HG03378 (cell line): ENCODE measurements at regions not wholly inside any gene's neighbourhood (a gene's known extent, or its start where the extent isn't known, plus 50 kb on each side); places are given as distances from the start of the nearest gene placed in this dataset.
"Not testable (repeated sequence)": the region's sequence is repeated elsewhere in the genome, so short reads cannot be mapped to it uniquely, and the experiment has no call there.

Experiments used
- ATAC-seq: cut with Tn5 transposase; IDR thresholded peaks from one replicate; pipeline ENCODE4 v1.9.1; 2021; ENCODE audit warnings: mild to moderate bottlenecking, moderate library complexity; ENCODE audit not compliant: unreplicated experiment

DNA sequence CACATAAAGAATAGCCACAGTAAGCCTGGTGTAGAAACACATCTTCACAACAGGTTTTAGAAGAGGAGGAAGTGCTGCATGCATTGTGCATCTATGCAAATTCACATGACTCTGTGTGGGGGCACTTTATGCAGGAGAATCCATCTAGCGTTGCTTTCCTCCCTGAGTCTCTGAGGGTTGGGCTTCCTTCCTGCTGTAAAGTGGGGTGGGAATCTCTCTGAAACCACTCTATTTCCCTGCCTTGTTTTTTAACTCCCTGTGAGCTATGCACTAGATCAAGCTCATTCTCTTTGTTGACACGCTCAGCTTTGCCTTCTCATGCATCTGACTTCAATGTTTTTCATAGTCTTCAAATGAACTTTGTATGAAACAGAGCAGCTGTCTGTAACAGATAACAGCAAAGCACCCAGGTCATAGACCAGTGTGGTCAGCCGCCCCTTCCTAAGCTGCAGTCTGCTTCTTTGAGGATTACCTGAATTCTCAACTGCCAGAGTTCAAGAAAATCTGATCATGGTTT lies 102.7 kb upstream of the DPH5 start:
- peak; percentile 95 for ATAC-seq

GRCh38 chr1:101124405-101124804 lies 98.8 kb upstream of the DPH5 start:
- ATAC-seq = no peak

GRCh38 chr1:101123904-101124303 lies 98.3 kb upstream of the DPH5 start:
- not testable (repeated sequence) for ATAC-seq

- peak; percentile 95 for ATAC-seq
Measured at GRCh38 chr1:101122452-101123166, 97.0 kb upstream of the DPH5 start.

GRCh38 chr1:101121975-101122374 lies 96.4 kb upstream of the DPH5 start:
- ATAC-seq = no peak

DNA sequence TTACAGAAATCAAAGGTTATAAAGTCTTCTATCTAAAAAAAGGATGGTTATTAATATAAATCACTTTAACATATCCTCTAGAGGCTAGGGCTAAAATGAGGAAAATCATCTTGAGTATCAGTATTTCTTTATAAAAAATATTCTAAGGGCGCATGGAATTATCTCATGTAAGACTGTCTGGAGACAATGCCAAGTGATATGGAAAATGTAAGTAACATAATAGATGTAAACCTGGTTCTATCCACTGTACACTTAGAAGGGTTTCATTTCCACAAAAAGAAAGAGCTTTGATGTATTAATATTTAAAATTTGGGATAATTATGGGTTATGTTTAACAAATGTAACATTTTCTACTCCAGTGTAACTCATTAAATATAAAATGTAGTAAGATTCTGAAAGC lies 95.9 kb upstream of the DPH5 start:
- ATAC-seq = no peak

- ATAC-seq = no peak
Measured at GRCh38 chr1:101120868-101121267, 95.3 kb upstream of the DPH5 start.

DNA sequence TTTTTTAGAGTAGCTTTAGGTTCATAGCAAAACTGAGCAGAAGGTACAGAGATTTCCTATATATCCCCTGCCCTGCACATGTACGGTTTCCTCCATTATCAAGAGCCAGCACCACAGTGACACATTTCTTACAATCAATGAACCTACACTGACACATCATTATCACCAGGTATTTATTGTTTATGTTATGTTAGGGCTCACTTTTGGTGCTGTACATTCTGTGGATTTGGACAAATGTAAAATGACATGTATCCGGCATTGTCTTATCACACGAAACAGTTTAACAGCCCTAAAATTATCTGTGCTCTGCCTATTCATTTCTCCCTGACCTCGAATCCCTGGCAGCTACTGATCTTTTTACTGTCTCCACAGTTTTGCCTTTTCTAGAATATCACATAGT lies 93.7 kb upstream of the DPH5 start:
- ATAC-seq = no peak

DNA sequence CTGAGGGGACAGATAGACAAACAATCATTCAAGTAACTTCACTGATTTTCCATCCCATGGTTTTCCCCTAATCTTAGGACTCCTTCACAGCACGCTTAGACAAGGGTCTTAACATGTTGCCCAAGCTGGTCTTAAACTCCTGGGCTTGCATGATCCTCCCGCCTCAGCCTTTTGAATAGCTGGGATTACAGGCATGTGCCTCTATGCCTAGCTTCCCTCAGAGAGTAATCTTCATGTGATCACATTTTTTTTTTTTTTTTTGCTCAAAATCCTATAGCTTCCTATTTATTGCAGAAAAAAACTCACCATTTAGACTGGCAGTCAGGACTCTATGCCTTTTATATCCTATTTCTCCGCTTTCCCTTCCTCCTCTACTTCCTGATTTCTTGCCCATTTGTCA lies 90.4 kb upstream of the DPH5 start:
- no peak for ATAC-seq

DNA sequence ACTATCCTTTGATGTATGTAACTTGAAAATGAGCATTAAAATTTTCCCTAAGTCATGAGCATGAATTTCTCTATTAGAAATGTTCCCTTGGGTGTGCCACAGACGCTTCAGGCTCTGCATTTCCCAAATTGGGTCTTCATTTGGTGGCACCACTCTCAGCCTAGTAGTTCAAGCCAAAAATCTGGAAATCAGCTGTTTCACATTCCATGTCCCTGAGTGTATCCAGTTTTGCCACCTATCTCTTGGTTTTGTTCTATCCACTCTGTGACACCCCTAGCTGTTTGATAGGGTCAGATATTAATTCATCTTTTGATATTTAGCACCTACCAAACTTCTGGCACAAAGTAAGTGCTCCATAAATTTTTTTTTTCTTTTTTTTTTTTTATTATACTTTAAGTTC lies 89.5 kb upstream of the DPH5 start:
- ATAC-seq = no peak

- ATAC-seq = not testable (repeated sequence)
Measured at GRCh38 chr1:101114128-101114527, 88.5 kb upstream of the DPH5 start.

DNA sequence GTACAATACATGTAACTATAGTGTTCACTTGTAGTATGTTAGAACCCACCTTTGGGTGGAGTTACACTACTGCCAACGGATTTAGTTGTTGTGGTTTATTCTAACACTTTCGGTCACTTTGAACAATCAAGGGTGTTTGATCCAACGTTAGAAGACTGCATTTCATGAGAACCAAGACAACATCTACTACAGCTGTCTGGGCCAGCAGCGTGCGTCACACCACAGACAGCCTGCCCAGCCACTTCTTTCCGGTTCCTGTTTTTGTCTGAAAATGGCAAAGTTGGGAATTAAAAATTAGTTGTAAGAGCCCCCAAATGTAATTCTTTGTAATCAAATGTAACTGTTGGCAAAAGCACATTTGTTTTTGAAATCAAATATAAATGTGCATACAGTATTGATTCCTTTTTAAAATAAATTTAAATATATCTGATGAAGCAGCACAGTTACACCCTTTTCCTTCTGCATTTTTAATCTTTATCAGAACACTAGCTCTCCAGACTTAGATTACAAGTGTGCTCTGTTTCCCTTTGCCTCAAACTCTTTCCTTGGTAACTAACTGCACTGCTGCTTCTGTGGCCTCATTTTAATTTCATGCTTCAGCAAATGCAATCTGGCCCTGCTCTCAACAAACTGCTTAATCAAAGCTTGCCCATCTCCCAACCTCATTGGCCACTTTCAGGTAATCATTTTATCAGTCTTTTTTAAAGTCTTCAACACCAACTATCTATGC lies 86.6 kb upstream of the DPH5 start:
- peak; percentile 95 for ATAC-seq

GRCh38 chr1:101111461-101111860 lies 85.9 kb upstream of the DPH5 start:
- ATAC-seq = no peak

GRCh38 chr1:101109791-101110190 lies 84.2 kb upstream of the DPH5 start:
- ATAC-seq = no peak

DNA sequence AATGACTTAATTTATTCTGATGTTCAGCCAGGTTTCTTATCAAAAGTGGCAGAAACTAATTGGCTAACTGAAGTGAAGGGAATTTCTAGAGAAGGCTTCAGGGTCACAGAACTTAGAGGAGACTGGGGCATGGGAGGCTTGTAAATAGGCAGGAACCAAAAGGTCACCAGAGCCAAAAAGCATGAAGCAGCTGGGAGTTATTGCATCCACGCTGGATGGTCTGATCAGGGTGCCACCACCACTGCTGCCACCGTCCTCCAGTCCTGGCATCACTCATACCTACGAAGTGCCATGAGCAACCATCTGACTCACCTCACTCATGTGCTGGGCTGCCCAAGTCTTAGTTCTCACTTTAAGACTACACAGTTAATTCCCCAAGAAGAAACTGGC lies 82.5 kb upstream of the DPH5 start:
- ATAC-seq = no peak

DNA sequence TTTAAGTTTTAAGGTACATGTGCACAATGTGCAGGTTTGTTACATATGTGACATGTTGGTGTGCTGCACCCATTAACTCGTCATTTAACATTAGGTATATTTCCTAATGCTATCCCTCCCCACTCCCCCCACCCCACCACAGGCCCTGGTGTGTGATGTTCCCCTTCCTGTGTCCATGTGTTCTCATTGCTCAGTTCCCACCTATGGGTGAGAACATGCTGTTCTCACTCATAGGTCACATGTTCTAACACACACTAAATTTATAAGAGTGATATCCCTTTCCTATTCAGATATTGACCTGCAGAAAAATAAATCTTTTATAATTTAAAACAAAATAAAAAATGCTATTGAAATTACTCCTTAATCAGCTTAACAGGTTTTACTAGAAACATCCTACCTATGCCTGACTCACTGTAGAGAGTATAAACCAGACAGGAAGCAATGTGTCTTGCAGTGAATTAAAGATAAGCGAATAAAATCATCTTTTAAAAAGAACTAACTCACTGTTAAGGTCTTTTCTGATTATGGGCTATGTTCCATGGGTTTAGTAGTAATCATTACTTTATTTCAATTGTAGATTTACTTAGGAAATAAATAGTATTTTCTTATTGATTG lies 82.0 kb upstream of the DPH5 start:
- no peak for ATAC-seq

GRCh38 chr1:101105877-101106276 lies 80.3 kb upstream of the DPH5 start:
- no peak for ATAC-seq

GRCh38 chr1:101102426-101103156 lies 77.0 kb upstream of the DPH5 start:
- ATAC-seq = no peak

GRCh38 chr1:101101360-101101759 lies 75.8 kb upstream of the DPH5 start:
- no peak for ATAC-seq

GRCh38 chr1:101100674-101101073 lies 75.1 kb upstream of the DPH5 start:
- peak; percentile 47 for ATAC-seq

DNA sequence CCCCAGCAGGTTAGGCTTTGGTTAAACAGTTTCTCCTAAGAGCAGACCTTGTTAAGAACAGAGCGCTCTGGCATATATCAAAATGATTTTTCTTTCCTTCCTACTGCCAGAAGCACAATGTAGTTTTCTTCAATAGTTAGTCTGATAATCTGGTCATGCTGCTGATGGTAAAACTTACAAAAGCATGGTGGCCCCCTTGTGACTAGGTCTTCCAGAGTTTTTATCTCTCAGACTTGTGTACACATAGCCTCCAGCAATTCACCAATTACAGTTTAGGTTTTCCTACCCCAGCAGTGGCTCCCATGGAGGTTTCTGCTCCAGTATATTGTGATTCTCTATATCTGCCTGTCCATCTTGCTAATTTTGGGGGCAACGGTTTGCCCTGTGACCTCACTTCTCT lies 73.3 kb upstream of the DPH5 start:
- ATAC-seq = no peak
